ENCODE measurements at regions not wholly inside any gene's neighbourhood (a gene's known extent, or its start where the extent isn't known, plus 50 kb on each side); places are given as distances from the start of the nearest gene placed in this dataset.

GRCh38 chr7:18413447-18413846 is 82.1 kb upstream of the HDAC9 start:
- no peaks in the 10 kb centered on the region for H3K27me3 ChIP-seq (ENCODE audit: control insufficient read depth in 1 of 2, insufficient read depth in 2 of 2, low read length in 2 of 2)
- no TSS peak for BruUV-seq (replicated peaks)
- no peak overlapping the region for H3K4me2 ChIP-seq (ENCODE audit: low read depth, low read length)
- FAIRE-seq (no peak), ATAC-seq (no peak), DNase-seq (ENCODE audit: low spot score) (no peak)
- in situ Hi-C loops (cut with HindIII; ENCODE audit: extremely low pct_ligation_motif_present, low pct_unique_long_range_greater_than_20kb) (no loop called here), intact Hi-C loops (cut with micrococcal nuclease; ENCODE audit: unreplicated experiment) (no loop called here)
- ChIA-PET POLR2A (no interaction called here), CTCF (ENCODE audit: low intra/inter-chr PET ratio, low total read pairs) (no interaction called here)
- H3K27ac ChIP-seq (ENCODE audit: extremely low read length, insufficient read depth, low read length) = no peak overlapping the region
- no peak overlapping the region for H2AFZ ChIP-seq (ENCODE audit: low read length)
- H3K36me3 ChIP-seq (replicated peaks in 1 of 2; ENCODE audit: control insufficient read depth in 1 of 2, insufficient read depth in 2 of 2, low read length in 2 of 2) = no peaks in the 10 kb centered on the region
- TF ChIP-seq RFXANK (CRISPR knock-in tag; IDR thresholded peaks at IDR 0.05) (no peak), MAFK (conservative IDR thresholded peaks at IDR 0.05 in 1 of 2, IDR thresholded peaks at IDR 0.05 in 1 of 2; ENCODE audit: low read length in 2 of 2) (peak; percentile 2 to 38; a peak in 1 of 4 replicates)
- WGBS (ENCODE audit: low lambda C conversion rate) = 56% methylated on average over 1 of the region's 1 CpG
- H3K79me2 ChIP-seq (ENCODE audit: insufficient read depth, low read length) = no peaks in the 10 kb centered on the region
- no peaks in the 10 kb centered on the region for H3K9me3 ChIP-seq (ENCODE audit: low read length)
- no peaks in the 10 kb centered on the region for H3K4me1 ChIP-seq (ENCODE audit: insufficient read depth, low read length)
- no peak overlapping the region for H3K9ac ChIP-seq (ENCODE audit: insufficient read depth, low read depth, low read length)
- no peak overlapping the region for H3K4me3 ChIP-seq (replicated peaks in 1 of 3; ENCODE audit: insufficient read depth in 1 of 3, low read depth in 2 of 3, low read length in 3 of 3)
- no peaks in the 10 kb centered on the region for H4K20me1 ChIP-seq (ENCODE audit: insufficient read depth, low read length)

- H3K4me3 ChIP-seq (replicated peaks in 1 of 3; ENCODE audit: insufficient read depth in 1 of 3, low read depth in 2 of 3, low read length in 3 of 3) = no peak overlapping the region
- 0% methylated on average over 7 of the region's 7 CpGs for WGBS (ENCODE audit: low lambda C conversion rate)
- no peak for FAIRE-seq
- H3K4me2 ChIP-seq (ENCODE audit: low read depth, low read length) = no peak overlapping the region
- TF ChIP-seq ZBTB49 (CRISPR knock-in tag; IDR thresholded peaks at IDR 0.05; ENCODE audit: borderline replicate concordance) (no peak), DNMT3B (CRISPR knock-in tag; conservative IDR thresholded peaks at IDR 0.05) (no peak), ZNF12 (CRISPR knock-in tag; IDR thresholded peaks at IDR 0.05) (no peak), ZFYVE20 (CRISPR knock-in tag; IDR thresholded peaks at IDR 0.05; ENCODE audit: borderline replicate concordance, low read depth) (no peak), ZNF253 (CRISPR knock-in tag; IDR thresholded peaks at IDR 0.05; ENCODE audit: borderline replicate concordance) (no peak), KAT2B (IDR thresholded peaks at IDR 0.05; ENCODE audit: borderline replicate concordance, low read depth, low read length) (no peak), ZBTB25 (CRISPR knock-in tag; IDR thresholded peaks at IDR 0.05) (no peak), ZNF20 (CRISPR knock-in tag; IDR thresholded peaks at IDR 0.05) (no peak), KLF16 (CRISPR knock-in tag; IDR thresholded peaks at IDR 0.05) (no peak), ZFAT (CRISPR knock-in tag; conservative IDR thresholded peaks at IDR 0.05) (no peak), ZNF276 (CRISPR knock-in tag; IDR thresholded peaks at IDR 0.05; ENCODE audit: low read depth) (no peak)
- no peaks in the 10 kb centered on the region for H3K9me3 ChIP-seq (ENCODE audit: low read length)
- H3K79me2 ChIP-seq (ENCODE audit: insufficient read depth, low read length) = no peaks in the 10 kb centered on the region
- POLR2A ChIA-PET = no interaction called here
- H3K27me3 ChIP-seq (ENCODE audit: control insufficient read depth in 1 of 2, insufficient read depth in 2 of 2, low read length in 2 of 2) = no peaks in the 10 kb centered on the region
- BruUV-seq (replicated peaks) = no TSS peak
- ATAC-seq = no peak
- CTCF ChIA-PET (ENCODE audit: low intra/inter-chr PET ratio, low total read pairs) = no interaction called here
- no peaks in the 10 kb centered on the region for H4K20me1 ChIP-seq (ENCODE audit: insufficient read depth, low read length)
- in situ Hi-C loops (cut with HindIII; ENCODE audit: extremely low pct_ligation_motif_present, low pct_unique_long_range_greater_than_20kb) = no loop called here
- H3K9ac ChIP-seq (ENCODE audit: insufficient read depth, low read depth, low read length) = no peak overlapping the region
- intact Hi-C loops (cut with micrococcal nuclease; ENCODE audit: unreplicated experiment) = no loop called here
- no peaks in the 10 kb centered on the region for H3K4me1 ChIP-seq (ENCODE audit: insufficient read depth, low read length)
- no peak for DNase-seq (ENCODE audit: low spot score)
- no peak overlapping the region for H3K27ac ChIP-seq (ENCODE audit: extremely low read length, insufficient read depth, low read length)
- no peaks in the 10 kb centered on the region for H3K36me3 ChIP-seq (replicated peaks in 1 of 2; ENCODE audit: control insufficient read depth in 1 of 2, insufficient read depth in 2 of 2, low read length in 2 of 2)
- no peak overlapping the region for H2AFZ ChIP-seq (ENCODE audit: low read length)
Observed at GRCh38 chr7:18414885-18415284, 80.7 kb upstream of the HDAC9 start.
